Activated naive CD4-positive, alpha-beta T cell treated with anti-CD3 and anti-CD28 coated beads for 36 hours (primary cell): ENCODE measurements at regions not wholly inside any gene's neighbourhood (a gene's known extent, or its start where the extent isn't known, plus 50 kb on each side); places are given as distances from the start of the nearest gene placed in this dataset.
"Not testable (repeated sequence)": the region's sequence is repeated elsewhere in the genome, so short reads cannot be mapped to it uniquely, and the experiment has no call there.

Experiments
- CTCF ChIA-PET: fragments of 350-600 bp; sonication (Branson Sonifier 250); formaldehyde crosslinking; loops from one replicate; lab custom pipeline; 2021; ENCODE audit warnings: antibody characterized with exemption; lab: Charles Lee
- DNase-seq: peaks from one replicate; pipeline ENCODE4 v3.0.0-alpha.2; 2020
- H3K27ac Mint-ChIP-seq: one replicate; pipeline ENCODE4 v1.8.0; 2021; ENCODE audit warnings: mild to moderate bottlenecking, mixed read lengths
- H3K27me3 Mint-ChIP-seq: one replicate; pipeline ENCODE4 v1.8.0; 2021; ENCODE audit warnings: low read depth, mixed read lengths
- H3K36me3 Mint-ChIP-seq: one replicate; pipeline ENCODE4 v1.8.0; 2021; ENCODE audit warnings: low read depth, mixed read lengths
- H3K4me1 Mint-ChIP-seq: one replicate; pipeline ENCODE4 v1.8.0; 2021; ENCODE audit warnings: low read depth, mixed read lengths
- H3K4me3 Mint-ChIP-seq: one replicate; pipeline ENCODE4 v1.8.0; 2021; ENCODE audit warnings: mild to moderate bottlenecking, moderate library complexity, mixed read lengths
- H3K9me3 Mint-ChIP-seq: one replicate; pipeline ENCODE4 v1.8.0; 2021; ENCODE audit warnings: mixed read lengths
- intact Hi-C: fragments of 100-400 bp; cut with micrococcal nuclease; formaldehyde crosslinking; loops from one replicate; pipeline ENCODE4 v1.15.1; 2023

- Mint-ChIP-seq H3K4me1 (no peaks in the 10 kb centered on the region), H3K27me3 (no peaks in the 10 kb centered on the region), H3K4me3 (no peak overlapping the region), H3K9me3 (no peaks in the 10 kb centered on the region), H3K36me3 (no peaks in the 10 kb centered on the region), H3K27ac (no peak overlapping the region)
- intact Hi-C loops: no loop called here
- CTCF ChIA-PET: no interaction called here
- DNase-seq: no peak
Measured at GRCh38 chr6:67433124-67433523, 1202.0 kb upstream of the ADGRB3 start.

GRCh38 chr6:67431076-67431475, 1204.0 kb upstream of the ADGRB3 start:
- H3K36me3 Mint-ChIP-seq: no peaks in the 10 kb centered on the region
- peaks cover 5% of the 10 kb centered on the region for H3K9me3 Mint-ChIP-seq

GRCh38 chr6:67426686-67427085, 1208.4 kb upstream of the ADGRB3 start:
- not testable (repeated sequence) for DNase-seq

More at GRCh38 chr6:67431076-67431475, 1204.0 kb upstream of the ADGRB3 start:
- CTCF ChIA-PET: no interaction called here
- Mint-ChIP-seq H3K4me1 (no peaks in the 10 kb centered on the region), H3K4me3 (no peak overlapping the region), H3K27ac (no peak overlapping the region), H3K27me3 (no peaks in the 10 kb centered on the region)
- intact Hi-C loops: no loop called here
- DNase-seq: no peak

GRCh38 chr6:67412035-67412434, 1223.0 kb upstream of the ADGRB3 start:
- H3K9me3 Mint-ChIP-seq: no peaks in the 10 kb centered on the region
- no peaks in the 10 kb centered on the region for H3K36me3 Mint-ChIP-seq
- no peak overlapping the region for H3K27ac Mint-ChIP-seq
- no peak overlapping the region for H3K4me3 Mint-ChIP-seq
- intact Hi-C loops: no loop called here
- H3K4me1 Mint-ChIP-seq: no peaks in the 10 kb centered on the region
- CTCF ChIA-PET: no interaction called here
- H3K27me3 Mint-ChIP-seq: no peaks in the 10 kb centered on the region
- no peak for DNase-seq

More at GRCh38 chr6:67426686-67427085, 1208.4 kb upstream of the ADGRB3 start:
- intact Hi-C loops, H3K27me3 Mint-ChIP-seq, H3K36me3 Mint-ChIP-seq, H3K4me3 Mint-ChIP-seq, CTCF ChIA-PET, H3K27ac Mint-ChIP-seq, H3K4me1 Mint-ChIP-seq: not testable (repeated sequence)
- peaks cover 11% of the 10 kb centered on the region for H3K9me3 Mint-ChIP-seq

- no peaks in the 10 kb centered on the region for H3K27me3 Mint-ChIP-seq
- intact Hi-C loops: no loop called here
- no peaks in the 10 kb centered on the region for H3K9me3 Mint-ChIP-seq
- H3K27ac Mint-ChIP-seq: no peak overlapping the region
- no peak overlapping the region for H3K4me3 Mint-ChIP-seq
- H3K4me1 Mint-ChIP-seq: no peaks in the 10 kb centered on the region
- no peak for DNase-seq
- no peaks in the 10 kb centered on the region for H3K36me3 Mint-ChIP-seq
- CTCF ChIA-PET: no interaction called here
Measured at GRCh38 chr6:67411036-67411435, 1224.0 kb upstream of the ADGRB3 start.

GRCh38 chr6:67394254-67394653, 1240.8 kb upstream of the ADGRB3 start:
- H3K36me3 Mint-ChIP-seq: no peaks in the 10 kb centered on the region
- H3K27me3 Mint-ChIP-seq: no peaks in the 10 kb centered on the region
- DNase-seq: no peak
- no peak overlapping the region for H3K4me3 Mint-ChIP-seq
- intact Hi-C loops: no loop called here
- H3K4me1 Mint-ChIP-seq: no peaks in the 10 kb centered on the region
- H3K27ac Mint-ChIP-seq: no peak overlapping the region
- H3K9me3 Mint-ChIP-seq: peaks cover 10% of the 10 kb centered on the region
- CTCF ChIA-PET: no interaction called here

GRCh38 chr6:67393356-67393755, 1241.7 kb upstream of the ADGRB3 start:
- no peaks in the 10 kb centered on the region for H3K36me3 Mint-ChIP-seq
- CTCF ChIA-PET: no interaction called here
- no peaks in the 10 kb centered on the region for H3K27me3 Mint-ChIP-seq
- no peak overlapping the region for H3K27ac Mint-ChIP-seq
- H3K4me1 Mint-ChIP-seq: no peaks in the 10 kb centered on the region
- no peak overlapping the region for H3K4me3 Mint-ChIP-seq
- peaks cover 9% of the 10 kb centered on the region for H3K9me3 Mint-ChIP-seq
- intact Hi-C loops: no loop called here
- DNase-seq: no peak

GRCh38 chr6:67391955-67392354, 1243.1 kb upstream of the ADGRB3 start:
- Mint-ChIP-seq H3K9me3 (peaks cover 10% of the 10 kb centered on the region), H3K4me3 (no peak overlapping the region), H3K27me3 (no peaks in the 10 kb centered on the region), H3K36me3 (no peaks in the 10 kb centered on the region), H3K27ac (no peak overlapping the region), H3K4me1 (no peaks in the 10 kb centered on the region)
- CTCF ChIA-PET: no interaction called here
- DNase-seq: no peak
- intact Hi-C loops: no loop called here

- intact Hi-C loops: no loop called here
- Mint-ChIP-seq H3K9me3 (peaks cover 2% of the 10 kb centered on the region), H3K27ac (no peak overlapping the region), H3K4me1 (no peaks in the 10 kb centered on the region), H3K36me3 (no peaks in the 10 kb centered on the region), H3K4me3 (no peak overlapping the region), H3K27me3 (no peaks in the 10 kb centered on the region)
- DNase-seq: no peak
- CTCF ChIA-PET: no interaction called here
Measured at GRCh38 chr6:67369679-67370078, 1265.4 kb upstream of the ADGRB3 start.

- H3K4me3 Mint-ChIP-seq: no peak overlapping the region
- no peaks in the 10 kb centered on the region for H3K9me3 Mint-ChIP-seq
- no peaks in the 10 kb centered on the region for H3K27me3 Mint-ChIP-seq
- H3K4me1 Mint-ChIP-seq: peaks cover 4% of the 10 kb centered on the region
- CTCF ChIA-PET: no interaction called here
- no peak overlapping the region for H3K27ac Mint-ChIP-seq
- intact Hi-C loops: no loop called here
- H3K36me3 Mint-ChIP-seq: no peaks in the 10 kb centered on the region
- no peak for DNase-seq
Measured at GRCh38 chr6:67362976-67363375, 1272.1 kb upstream of the ADGRB3 start.

- intact Hi-C loops: no loop called here
- DNase-seq: no peak
- Mint-ChIP-seq H3K4me1 (peaks cover 4% of the 10 kb centered on the region), H3K9me3 (no peaks in the 10 kb centered on the region), H3K36me3 (no peaks in the 10 kb centered on the region), H3K27ac (no peak overlapping the region), H3K4me3 (no peak overlapping the region), H3K27me3 (no peaks in the 10 kb centered on the region)
- CTCF ChIA-PET: no interaction called here
Measured at GRCh38 chr6:67361264-67361663, 1273.8 kb upstream of the ADGRB3 start.

GRCh38 chr6:67358241-67358640, 1276.8 kb upstream of the ADGRB3 start:
- Mint-ChIP-seq H3K9me3 (no peaks in the 10 kb centered on the region), H3K36me3 (no peaks in the 10 kb centered on the region), H3K27ac (no peak overlapping the region), H3K4me1 (peaks cover 4% of the 10 kb centered on the region), H3K27me3 (no peaks in the 10 kb centered on the region), H3K4me3 (no peak overlapping the region)
- no peak for DNase-seq
- CTCF ChIA-PET: no interaction called here
- intact Hi-C loops: no loop called here

- DNase-seq: no peak
- Mint-ChIP-seq H3K9me3 (no peaks in the 10 kb centered on the region), H3K4me3 (no peak overlapping the region), H3K27ac (no peak overlapping the region), H3K36me3 (no peaks in the 10 kb centered on the region), H3K27me3 (no peaks in the 10 kb centered on the region), H3K4me1 (no peaks in the 10 kb centered on the region)
- CTCF ChIA-PET: no interaction called here
- intact Hi-C loops: no loop called here
Measured at GRCh38 chr6:67353861-67354260, 1281.2 kb upstream of the ADGRB3 start.

GRCh38 chr6:67352717-67353116, 1282.4 kb upstream of the ADGRB3 start:
- no peaks in the 10 kb centered on the region for H3K4me1 Mint-ChIP-seq
- H3K36me3 Mint-ChIP-seq: no peaks in the 10 kb centered on the region
- CTCF ChIA-PET: no interaction called here
- no peaks in the 10 kb centered on the region for H3K9me3 Mint-ChIP-seq
- H3K27me3 Mint-ChIP-seq: no peaks in the 10 kb centered on the region
- no peak overlapping the region for H3K27ac Mint-ChIP-seq
- no peak for DNase-seq
- intact Hi-C loops: no loop called here
- H3K4me3 Mint-ChIP-seq: no peak overlapping the region
